Colonic mucosa (tissue), 4 donors: ENCODE measurements at regions not wholly inside any gene's neighbourhood (a gene's known extent, or its start where the extent isn't known, plus 50 kb on each side); places are given as distances from the start of the nearest gene placed in this dataset.

Experiments
- DNase-seq: peaks from one replicate; pipeline ENCODE4 v3.0.0-alpha.2; 2020
- H3K27ac ChIP-seq: fragments of 200-600 bp; one replicate; pipeline ENCODE4 v1.8.0; 2021
- H3K27me3 ChIP-seq: fragments of 200-600 bp; one replicate; pipeline ENCODE4 v1.8.0; 2021
- H3K36me3 ChIP-seq: fragments of 200-600 bp; one replicate; pipeline ENCODE4 v1.8.0; 2021
- H3K4me1 ChIP-seq: fragments of 200-600 bp; one replicate; pipeline ENCODE4 v1.8.0; 2021; ENCODE audit warnings: mild to moderate bottlenecking
- H3K4me3 ChIP-seq: fragments of 200-600 bp; one replicate; pipeline ENCODE4 v1.8.0; 2021
- H3K9ac ChIP-seq, 2 donors: one replicate each; pipeline ENCODE4 v1.7.0; 2013; ENCODE audit warnings: control low read depth in 2 of 2, low read depth in 2 of 2, low read length in 2 of 2
- H3K9me3 ChIP-seq: fragments of 200-600 bp; one replicate; pipeline ENCODE4 v1.8.0; 2021
- CTCF ChIP-seq: fragments of 200-600 bp; IDR thresholded peaks from one replicate; pipeline ENCODE4 v1.8.0; 2022; ENCODE audit warnings: antibody characterized with exemption, mild to moderate bottlenecking
- intact Hi-C: fragments of 100-400 bp; cut with DNase I; formaldehyde crosslinking; loops from one replicate; pipeline ENCODE4 v1.14.1; 2022
- donor health status: healthy.
- donor health status: DM: no; HTN: no; CAD: no.
- donor health status: DM: no; HTN: no; CAD: no.

- H3K4me1 ChIP-seq = no peaks in the 10 kb centered on the region
- H3K27ac ChIP-seq = no peak overlapping the region
- no peak for DNase-seq
- no peak overlapping the region for H3K9ac ChIP-seq
- intact Hi-C loops = no loop called here
- H3K4me3 ChIP-seq = no peak overlapping the region
- no peaks in the 10 kb centered on the region for H3K36me3 ChIP-seq
- TF ChIP-seq CTCF = no peak
- no peaks in the 10 kb centered on the region for H3K9me3 ChIP-seq
- no peaks in the 10 kb centered on the region for H3K27me3 ChIP-seq
Measured at GRCh38 chr12:94750864-94751263, 100.5 kb upstream of the TMCC3 start.

GRCh38 chr12:94749890-94750289 lies 99.5 kb upstream of the TMCC3 start:
- Histone ChIP-seq H3K27ac (no peak overlapping the region), H3K9ac (no peak overlapping the region), H3K27me3 (no peaks in the 10 kb centered on the region), H3K9me3 (no peaks in the 10 kb centered on the region), H3K4me3 (no peak overlapping the region), H3K36me3 (no peaks in the 10 kb centered on the region), H3K4me1 (no peaks in the 10 kb centered on the region)
- no peak for TF ChIP-seq CTCF
- intact Hi-C loops = no loop called here
- no peak for DNase-seq

GRCh38 chr12:94749455-94749854 lies 99.1 kb upstream of the TMCC3 start:
- no peak for TF ChIP-seq CTCF
- Histone ChIP-seq H3K9me3 (no peaks in the 10 kb centered on the region), H3K4me1 (no peaks in the 10 kb centered on the region), H3K4me3 (no peak overlapping the region), H3K27ac (no peak overlapping the region), H3K27me3 (no peaks in the 10 kb centered on the region), H3K36me3 (no peaks in the 10 kb centered on the region), H3K9ac (no peak overlapping the region)
- intact Hi-C loops = no loop called here
- DNase-seq = no peak

- no peaks in the 10 kb centered on the region for H3K27me3 ChIP-seq
- H3K9me3 ChIP-seq = no peaks in the 10 kb centered on the region
- H3K9ac ChIP-seq = no peak overlapping the region
- no peaks in the 10 kb centered on the region for H3K36me3 ChIP-seq
- intact Hi-C loops = no loop called here
- no peak overlapping the region for H3K4me3 ChIP-seq
- no peaks in the 10 kb centered on the region for H3K4me1 ChIP-seq
- no peak overlapping the region for H3K27ac ChIP-seq
- no peak for TF ChIP-seq CTCF
- no peak for DNase-seq
Measured at GRCh38 chr12:94748726-94749421, 98.5 kb upstream of the TMCC3 start.

DNA sequence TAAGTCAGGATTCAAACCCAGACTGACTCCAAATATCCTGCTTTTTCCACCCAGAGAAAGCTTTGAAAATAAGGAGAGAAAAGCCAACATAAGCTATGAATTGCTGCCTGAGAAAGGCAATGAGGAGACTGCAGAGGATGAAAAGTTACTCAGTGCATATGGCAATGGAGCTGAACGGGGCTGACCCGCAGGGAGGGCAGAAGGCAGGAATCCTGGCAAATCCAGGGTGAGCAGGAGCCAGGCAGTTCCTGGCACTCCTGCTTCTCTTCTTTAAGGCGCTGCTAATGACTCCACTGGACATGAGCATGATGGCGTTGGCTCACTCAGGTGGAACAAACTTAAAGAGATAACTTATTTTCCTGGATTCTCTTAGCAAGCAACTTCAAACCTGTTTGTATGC lies 95.2 kb upstream of the TMCC3 start:
- Histone ChIP-seq H3K27ac (no peak overlapping the region), H3K36me3 (no peaks in the 10 kb centered on the region), H3K9me3 (no peaks in the 10 kb centered on the region), H3K4me1 (no peaks in the 10 kb centered on the region), H3K27me3 (no peaks in the 10 kb centered on the region), H3K9ac (no peak overlapping the region), H3K4me3 (no peak overlapping the region)
- intact Hi-C loops = no loop called here
- no peak for TF ChIP-seq CTCF
- no peak for DNase-seq
